Heart left ventricle (tissue), 16 donors: ENCODE measurements at regions not wholly inside any gene's neighbourhood (a gene's known extent, or its start where the extent isn't known, plus 50 kb on each side); places are given as distances from the start of the nearest gene placed in this dataset.

Experiments used
- ATAC-seq, 4 donors: fragments of 200-7000 bp; cut with Tn5 transposase; one replicate each; pipeline ENCODE4 v1.9.1; 2020 to 2022; ENCODE audit warnings: moderate library complexity in 4 of 4, mild to moderate bottlenecking in 3 of 4, moderate number of reproducible peaks in 1 of 4
- DNase-seq, 5 donors: peaks; one replicate each; pipeline ENCODE4 v3.0.0-alpha.2; 2020
- H3K27ac ChIP-seq, 12 donors: fragments of 200-600 bp; sonication (generic) in 4 of 12; one replicate each; pipeline versions ENCODE4 v1.5.0 to v1.8.0; 2016 to 2022; ENCODE audit warnings: mild to moderate bottlenecking in 2 of 12
- H3K27me3 ChIP-seq, 9 donors: fragments of 200-600 bp; sonication (generic) in 2 of 9; one replicate each; pipeline versions ENCODE4 v1.5.1 to v1.8.0; 2016 to 2022; ENCODE audit warnings: mild to moderate bottlenecking in 3 of 9
- H3K36me3 ChIP-seq, 9 donors: fragments of 200-600 bp; sonication (generic) in 2 of 9; one replicate each; pipeline versions ENCODE4 v1.5.0 to v1.8.0; 2018 to 2022; ENCODE audit warnings: mild to moderate bottlenecking in 2 of 9
- H3K4me1 ChIP-seq, 12 donors: fragments of 200-600 bp; sonication (generic) in 4 of 12; one replicate each; pipeline versions ENCODE4 v1.5.0 to v1.8.0; 2016 to 2022; ENCODE audit warnings: mild to moderate bottlenecking in 3 of 12
- H3K4me3 ChIP-seq, 12 donors: fragments of 200-600 bp; sonication (generic) in 4 of 12; one replicate each; pipeline versions ENCODE4 v1.5.0 to v1.8.0; 2017 to 2022; ENCODE audit warnings: mild to moderate bottlenecking in 9 of 12, moderate library complexity in 4 of 12
- H3K9me3 ChIP-seq, 12 donors: fragments of 200-600 bp; sonication (generic) in 4 of 12; one replicate each; pipeline versions ENCODE4 v1.5.0 to v1.8.0; 2016 to 2022; ENCODE audit warnings: mild to moderate bottlenecking in 1 of 12
- POLR2A ChIP-seq, 2 donors: fragments of 450-650 bp; IDR thresholded peaks; one replicate each; pipeline ENCODE4 v1.6.1; 2017; ENCODE audit warnings: antibody characterized with exemption in 2 of 2, mild to moderate bottlenecking in 2 of 2, moderate library complexity in 2 of 2
- WGBS, 4 donors: extraction: QIAGEN DNeasy Blood & Tissue Kit in 2 of 4; methylation state at CpG; one replicate each; pipeline versions ENCODE4 v1.1.5 to v1.1.7; 2013 to 2018; 5-methylcytosine and 5-hydroxymethylcytosine counted together
- intact Hi-C, 10 donors: fragments of 100-400 bp; cut with DNase I; formaldehyde crosslinking; loops; one replicate each; pipeline versions ENCODE4 v1.11.1 to v1.14.2; 2022
- TF ChIP-seq, protein P1 (sequence below), 12 donors: fragments of 200-600 bp; sonication (generic) in 4 of 12; IDR thresholded peaks; one replicate each; pipeline versions ENCODE4 v1.5.0 to v1.8.0; 2018 to 2022; ENCODE audit warnings: antibody characterized with exemption in 12 of 12, mild to moderate bottlenecking in 5 of 12
- donor health status: ischemic (EF 13 %, LVEDD 7.1; RV severe dilation, severe dysfunction).
- donor health status: healthy with polysubstance abuse.
- donor health status: DM: no; HTN: yes; CAD: no.
- donor health status: DM: no; HTN: no; CAD: no.
- donor health status: ischemic (EF 25% LVEDD 6.9; RV normal size, moderate dysfunction).
- donor health status: ischemic (EF 25% LVEDD 5.7; RV mildly dilated, moderate dysfunction).
- donor health status: healthy.
- donor health status: DM: yes; HTN: yes; CAD: no.
- donor health status: ischemic (EF 35%, LVEDD 5.7; RV mildly dilated, moderate dysfunction).
- donor health status: nonischemic (EF 11% LVEDD 7.7; RV severe dilation, severe dysfunction).
- donor health status: DM: yes; HTN: yes; CAD: no.
- donor health status: PGD.
- donor health status: ischemic (EF 29% LVEDD 5.4; RV normal size, mild dysfunction).
- donor health status: nonischemic (EF 23%, LVEDD 6.1; RV moderate dilation, normal function).

DNA sequence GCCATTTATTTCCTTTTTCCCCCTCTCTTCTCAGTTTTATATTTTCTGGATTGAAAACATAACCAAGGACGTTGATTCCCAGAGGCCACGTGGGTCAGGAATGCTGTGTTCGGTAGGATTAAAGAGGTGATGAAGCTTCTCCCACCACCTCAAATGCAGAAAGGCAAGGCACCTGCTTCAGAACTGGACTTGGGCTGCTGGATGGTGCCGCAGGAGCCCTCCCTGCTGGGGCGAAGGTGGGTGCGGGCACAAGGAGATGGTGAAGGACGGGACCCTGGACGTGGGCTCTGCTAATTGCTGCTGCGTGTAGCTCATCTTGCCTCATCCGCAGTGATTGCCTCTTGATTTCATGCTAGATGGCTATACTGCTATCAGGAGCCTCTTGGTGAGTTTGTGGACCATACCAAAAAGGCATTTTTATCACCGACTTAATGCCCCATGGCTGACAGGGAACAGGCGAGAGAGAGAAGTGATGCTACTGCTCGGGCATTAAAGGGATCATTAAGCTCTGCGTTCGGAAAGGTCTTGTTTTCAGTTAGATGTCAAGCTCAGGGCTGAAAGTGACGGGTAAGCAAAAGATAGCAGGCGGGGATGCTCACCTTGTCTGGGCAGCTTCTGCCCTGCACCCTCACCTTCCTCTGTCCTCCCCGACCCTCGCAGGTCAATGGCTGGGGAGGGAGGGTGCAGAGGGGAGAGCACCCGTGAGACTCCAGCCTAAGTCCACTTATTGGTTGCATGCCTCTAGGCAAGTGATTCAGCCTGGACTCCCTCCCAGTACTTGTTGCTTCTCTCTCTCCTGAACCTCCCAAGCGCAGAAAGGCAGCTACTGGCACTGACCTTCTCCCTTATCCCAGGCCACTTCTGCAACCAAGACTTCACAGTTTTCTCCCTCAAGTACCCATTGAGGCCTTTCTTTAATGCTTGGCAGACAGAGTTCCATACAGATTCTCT is 71.6 kb upstream of the FSTL4 start:
- TF ChIP-seq, protein P1, sequence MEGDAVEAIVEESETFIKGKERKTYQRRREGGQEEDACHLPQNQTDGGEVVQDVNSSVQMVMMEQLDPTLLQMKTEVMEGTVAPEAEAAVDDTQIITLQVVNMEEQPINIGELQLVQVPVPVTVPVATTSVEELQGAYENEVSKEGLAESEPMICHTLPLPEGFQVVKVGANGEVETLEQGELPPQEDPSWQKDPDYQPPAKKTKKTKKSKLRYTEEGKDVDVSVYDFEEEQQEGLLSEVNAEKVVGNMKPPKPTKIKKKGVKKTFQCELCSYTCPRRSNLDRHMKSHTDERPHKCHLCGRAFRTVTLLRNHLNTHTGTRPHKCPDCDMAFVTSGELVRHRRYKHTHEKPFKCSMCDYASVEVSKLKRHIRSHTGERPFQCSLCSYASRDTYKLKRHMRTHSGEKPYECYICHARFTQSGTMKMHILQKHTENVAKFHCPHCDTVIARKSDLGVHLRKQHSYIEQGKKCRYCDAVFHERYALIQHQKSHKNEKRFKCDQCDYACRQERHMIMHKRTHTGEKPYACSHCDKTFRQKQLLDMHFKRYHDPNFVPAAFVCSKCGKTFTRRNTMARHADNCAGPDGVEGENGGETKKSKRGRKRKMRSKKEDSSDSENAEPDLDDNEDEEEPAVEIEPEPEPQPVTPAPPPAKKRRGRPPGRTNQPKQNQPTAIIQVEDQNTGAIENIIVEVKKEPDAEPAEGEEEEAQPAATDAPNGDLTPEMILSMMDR (IDR thresholded peaks at IDR 0.05): no peak
- no peak for TF ChIP-seq POLR2A (IDR thresholded peaks at IDR 0.05)
- no peaks in the 10 kb centered on the region for H3K4me1 ChIP-seq
- H3K4me3 ChIP-seq: no peak overlapping the region
- H3K27me3 ChIP-seq: peaks cover 0 to 35% (median 10%) of the 10 kb centered on the region in 9 donors
- H3K9me3 ChIP-seq: no peaks in the 10 kb centered on the region
- no peak overlapping the region for H3K27ac ChIP-seq
- DNase-seq (no peak), ATAC-seq (no peak)
- WGBS, 4 donors: 80 to 83% (median 82%) methylated on average over 20 to 21 of the region's 21 CpGs
- intact Hi-C loops: no loop called here
- no peaks in the 10 kb centered on the region for H3K36me3 ChIP-seq

DNA sequence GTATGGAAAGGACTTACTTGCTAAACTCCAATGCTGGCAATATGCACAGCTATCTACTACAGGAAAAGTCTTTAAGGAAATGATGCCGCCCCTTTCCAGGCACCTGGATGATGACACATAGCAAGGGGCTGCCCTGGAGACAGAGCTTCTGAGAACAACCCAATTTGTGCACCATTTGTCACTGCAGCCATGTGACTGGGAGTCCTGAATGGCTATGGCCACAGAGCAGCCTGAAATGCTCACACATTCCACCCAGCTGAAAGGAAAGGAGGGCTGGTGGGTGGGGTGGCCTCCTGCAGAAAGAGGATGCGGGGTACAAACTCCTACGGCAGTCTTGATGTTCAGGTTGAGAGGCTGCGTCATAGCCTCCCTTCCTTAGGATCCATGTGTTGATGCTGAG is 70.1 kb upstream of the FSTL4 start:
- Histone ChIP-seq H3K36me3 (no peaks in the 10 kb centered on the region), H3K27ac (no peak overlapping the region), H3K4me3 (no peak overlapping the region), H3K9me3 (no peaks in the 10 kb centered on the region), H3K27me3 (peaks cover 0 to 24% (median 5%) of the 10 kb centered on the region in 9 donors), H3K4me1 (no peaks in the 10 kb centered on the region)
- ATAC-seq (no peak), DNase-seq (no peak)
- TF ChIP-seq, protein P1 (IDR thresholded peaks at IDR 0.05): no peak
- TF ChIP-seq POLR2A (IDR thresholded peaks at IDR 0.05): no peak
- intact Hi-C loops: no loop called here
- 68 to 81% (median 72%) methylated on average over 4 of the region's 4 CpGs for WGBS, 4 donors

GRCh38 chr5:133681896-133682295 is 69.6 kb upstream of the FSTL4 start:
- TF ChIP-seq POLR2A (IDR thresholded peaks at IDR 0.05): no peak
- Histone ChIP-seq H3K4me1 (no peaks in the 10 kb centered on the region), H3K27me3 (peaks cover 0 to 18% (median 3%) of the 10 kb centered on the region in 9 donors), H3K9me3 (no peaks in the 10 kb centered on the region), H3K4me3 (no peak overlapping the region), H3K36me3 (no peaks in the 10 kb centered on the region), H3K27ac (no peak overlapping the region)
- ATAC-seq: peak in 1 of 4 donors; percentile 16
- 67 to 80% (median 72%) methylated on average over 1 to 2 of the region's 2 CpGs for WGBS, 4 donors
- no peak for DNase-seq
- intact Hi-C loops: no loop called here

DNA sequence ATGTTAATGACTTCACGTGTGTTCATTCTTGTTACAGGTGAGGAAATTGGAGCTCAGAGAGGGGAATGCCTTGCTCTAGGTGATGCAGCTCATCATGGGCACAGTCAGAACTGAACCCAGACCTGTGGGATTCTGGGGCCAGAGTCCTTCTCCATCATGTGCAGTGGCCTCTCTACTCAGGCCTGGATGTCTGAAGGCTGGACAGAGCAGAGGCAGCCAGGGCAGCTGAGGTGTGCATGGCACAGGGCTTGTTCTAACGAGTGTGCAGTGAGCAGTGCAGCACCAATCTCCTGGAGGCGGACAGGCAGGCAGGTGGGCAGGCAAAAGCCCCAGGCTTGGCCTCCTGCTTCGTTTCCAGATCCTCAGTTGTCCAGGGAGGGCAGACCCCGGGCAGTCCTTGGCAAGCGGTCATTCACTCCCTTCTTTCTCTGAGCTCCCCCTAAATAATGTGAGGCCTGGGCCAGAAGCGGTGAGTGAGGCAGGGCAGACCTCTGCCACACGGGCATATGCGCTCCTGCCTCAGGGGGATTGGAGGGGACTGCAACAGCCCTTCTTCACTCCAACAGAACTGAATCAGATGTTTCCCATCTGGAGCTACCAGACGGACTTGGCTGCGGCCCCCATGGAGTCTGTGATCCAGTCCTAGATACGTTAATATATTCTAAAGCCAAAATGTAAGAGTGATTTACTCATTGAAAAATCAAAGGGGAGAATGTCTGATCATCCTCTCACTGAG is 68.7 kb upstream of the FSTL4 start:
- intact Hi-C loops: no loop called here
- H3K9me3 ChIP-seq: no peaks in the 10 kb centered on the region
- H3K27me3 ChIP-seq: peaks cover 0 to 9% (median 0%) of the 10 kb centered on the region in 9 donors
- no peak overlapping the region for H3K27ac ChIP-seq
- H3K36me3 ChIP-seq: no peaks in the 10 kb centered on the region
- H3K4me1 ChIP-seq: no peaks in the 10 kb centered on the region
- DNase-seq (no peak), ATAC-seq (no peak)
- H3K4me3 ChIP-seq: no peak overlapping the region
- TF ChIP-seq, protein P1 (IDR thresholded peaks at IDR 0.05): no peak
- no peak for TF ChIP-seq POLR2A (IDR thresholded peaks at IDR 0.05)
- WGBS, 4 donors: 60 to 72% (median 70%) methylated on average over 9 to 12 of the region's 12 CpGs
